ENCODE measurements at regions not wholly inside any gene's neighbourhood (a gene's known extent, or its start where the extent isn't known, plus 50 kb on each side); places are given as distances from the start of the nearest gene placed in this dataset.

GRCh38 chr2:228840743-228841114, 430.4 kb downstream of the PID1 start:
- TF ChIP-seq CSRNP3 (CRISPR knock-in tag; IDR thresholded peaks at IDR 0.05) (no peak), CREB5 (CRISPR knock-in tag; IDR thresholded peaks at IDR 0.05; ENCODE audit: low read depth) (no peak), ARNTL (CRISPR knock-in tag; IDR thresholded peaks at IDR 0.05; ENCODE audit: borderline replicate concordance, low read depth) (no peak), PPARA (CRISPR knock-in tag; IDR thresholded peaks at IDR 0.05; ENCODE audit: borderline replicate concordance) (no peak), OSR1 (CRISPR knock-in tag; IDR thresholded peaks at IDR 0.05) (no peak), ZNF70 (CRISPR knock-in tag; IDR thresholded peaks at IDR 0.05) (no peak), ZC3H10 (CRISPR knock-in tag; IDR thresholded peaks at IDR 0.05) (no peak), BACH2 (CRISPR knock-in tag; IDR thresholded peaks at IDR 0.05; ENCODE audit: borderline replicate concordance) (no peak), RARB (CRISPR knock-in tag; IDR thresholded peaks at IDR 0.05) (no peak), POU6F1 (CRISPR knock-in tag; IDR thresholded peaks at IDR 0.05; ENCODE audit: borderline replicate concordance, low read depth) (no peak), ESRRG (CRISPR knock-in tag; IDR thresholded peaks at IDR 0.05) (no peak)

Data from SK-N-SH treated with all-trans-retinoic acid at 6 μM for 48 hours (cell line).